ENCODE measurements at regions not wholly inside any gene's neighbourhood (a gene's known extent, or its start where the extent isn't known, plus 50 kb on each side); places are given as distances from the start of the nearest gene placed in this dataset.
"Not testable (repeated sequence)": the region's sequence is repeated elsewhere in the genome, so short reads cannot be mapped to it uniquely, and the experiment has no call there.

DNA sequence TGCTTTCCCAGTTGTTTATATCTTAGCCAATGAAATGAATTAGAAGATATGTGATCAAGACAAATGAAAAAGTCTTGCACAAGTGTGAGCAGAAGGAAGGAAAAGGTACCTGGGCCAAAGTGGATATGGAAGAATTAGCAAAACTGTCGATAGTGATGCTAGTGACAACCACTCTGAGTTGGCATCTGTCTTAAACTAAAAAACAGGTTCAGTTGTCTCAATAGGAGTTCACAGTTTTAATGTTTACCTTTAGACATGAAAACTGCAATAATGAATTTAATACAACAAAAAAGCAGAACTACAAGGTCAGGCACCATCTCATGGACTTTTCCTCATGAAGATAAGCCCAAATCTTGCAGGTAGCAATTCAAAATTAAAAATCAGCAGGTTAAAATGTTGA lies 688.5 kb downstream of the EFNB2 start:
- DNase-seq (ENCODE audit: low spot score): no peak

DNA sequence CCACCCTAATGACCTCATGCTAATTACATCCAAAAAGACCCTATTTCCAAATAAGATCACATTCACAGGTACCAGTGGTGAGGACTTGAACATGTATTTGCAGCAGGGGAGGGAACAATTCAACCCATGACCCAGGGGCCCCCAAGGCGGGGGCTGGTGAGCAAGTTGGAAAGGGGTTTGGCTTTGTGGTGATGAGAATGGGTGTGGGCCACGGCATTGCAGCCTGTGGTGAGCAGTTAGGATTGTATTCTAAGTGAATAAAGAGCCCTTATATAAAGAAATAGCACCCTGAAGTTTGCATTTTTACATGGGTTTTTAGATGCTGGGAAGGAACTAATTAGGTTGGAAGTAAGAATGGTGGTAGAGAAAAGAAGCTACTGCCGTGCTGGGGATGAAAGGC lies 694.2 kb downstream of the EFNB2 start:
- no peak for DNase-seq (ENCODE audit: low spot score)

DNA sequence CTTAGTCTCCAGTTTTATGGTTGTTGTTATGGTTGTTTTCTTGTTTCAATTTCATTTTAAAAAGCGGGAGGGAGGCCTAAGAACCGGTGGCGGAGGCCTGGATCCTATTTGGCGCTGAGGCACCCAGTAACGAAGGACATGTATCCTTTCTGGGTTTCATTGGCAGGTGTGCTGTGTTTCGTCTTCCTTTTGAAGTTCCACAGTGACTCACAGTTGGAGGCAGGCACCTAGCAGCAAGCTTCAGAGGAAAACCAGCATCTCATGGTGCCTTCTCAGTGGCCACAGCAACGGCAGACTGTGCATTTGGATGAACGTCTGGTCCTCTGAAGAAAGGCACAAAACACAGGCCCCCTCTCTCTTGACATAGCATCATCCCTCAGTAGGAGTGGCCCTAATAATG lies 697.2 kb downstream of the EFNB2 start:
- no peak for DNase-seq (ENCODE audit: low spot score)

DNA sequence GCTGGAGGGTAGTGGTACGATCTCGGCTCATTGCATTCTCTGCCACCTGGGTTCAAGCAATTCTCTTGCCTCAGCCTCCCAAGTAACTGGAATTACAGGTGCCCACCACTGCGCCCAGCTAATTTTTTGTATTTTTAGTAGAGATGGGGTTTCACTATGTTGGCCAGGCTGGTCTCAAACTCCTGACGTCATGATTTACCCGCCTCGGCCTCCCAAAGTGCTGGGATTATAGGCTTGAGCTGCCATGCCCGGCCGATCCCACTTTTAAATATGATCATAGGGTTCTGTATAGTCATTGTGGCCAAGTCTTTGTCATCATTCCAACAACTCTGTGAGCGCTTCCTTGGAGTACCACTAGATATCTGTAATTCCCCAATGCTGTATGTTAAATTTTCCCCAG lies 698.2 kb downstream of the EFNB2 start:
- not testable (repeated sequence) for DNase-seq (ENCODE audit: low spot score)

DNA sequence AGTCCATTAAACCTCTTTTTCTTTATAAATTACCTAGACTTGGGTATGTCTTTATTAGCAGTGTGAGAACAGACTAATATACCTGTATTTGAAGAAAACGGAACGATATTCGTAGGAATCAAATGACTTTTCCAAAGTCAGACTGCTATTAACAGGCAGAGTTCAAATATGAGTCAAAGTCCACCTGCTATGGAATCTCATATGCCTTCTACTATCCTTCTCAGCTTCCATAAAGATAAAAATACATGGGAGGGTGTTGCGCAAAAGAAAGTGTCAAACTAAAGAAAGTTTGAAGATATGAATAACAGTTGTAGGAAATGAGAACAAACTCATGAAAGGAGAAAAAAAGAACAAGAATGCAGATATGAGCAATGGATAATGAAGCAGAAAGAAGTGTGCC lies 704.6 kb downstream of the EFNB2 start:
- DNase-seq (ENCODE audit: low spot score): no peak

DNA sequence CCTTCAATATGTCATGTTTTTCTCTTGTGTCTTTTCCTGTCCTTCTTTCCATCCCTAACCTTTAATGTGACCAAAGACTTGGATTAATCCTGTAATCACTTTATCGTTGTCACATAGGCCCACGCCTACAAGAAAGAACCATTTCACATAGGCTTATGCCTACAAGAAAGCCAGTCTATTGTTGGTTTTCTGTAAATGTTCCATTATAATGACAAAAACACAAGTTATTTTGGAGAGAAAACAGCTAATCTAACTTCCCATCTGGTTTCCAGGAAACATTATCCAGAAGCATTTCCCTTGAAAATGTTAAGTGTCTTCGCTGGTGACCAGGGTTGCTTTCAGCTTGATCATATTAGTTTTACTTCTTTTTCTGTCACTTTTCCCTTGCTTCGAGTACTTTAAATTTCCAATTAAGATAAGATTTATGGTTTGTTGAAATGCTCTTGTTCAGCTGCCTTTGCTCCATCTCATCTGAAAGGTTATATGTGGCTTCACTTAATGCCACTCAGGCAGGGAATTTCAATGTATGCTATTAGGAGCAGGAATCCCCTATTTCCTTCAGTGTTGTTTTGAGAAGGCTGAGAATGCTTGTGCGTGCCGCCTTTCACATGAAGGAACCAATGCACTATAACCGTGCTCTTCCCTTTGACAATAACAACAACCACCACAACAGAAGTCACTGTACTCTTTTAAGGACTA lies 708.2 kb downstream of the EFNB2 start:
- DNase-seq (ENCODE audit: low spot score): no peak

DNA sequence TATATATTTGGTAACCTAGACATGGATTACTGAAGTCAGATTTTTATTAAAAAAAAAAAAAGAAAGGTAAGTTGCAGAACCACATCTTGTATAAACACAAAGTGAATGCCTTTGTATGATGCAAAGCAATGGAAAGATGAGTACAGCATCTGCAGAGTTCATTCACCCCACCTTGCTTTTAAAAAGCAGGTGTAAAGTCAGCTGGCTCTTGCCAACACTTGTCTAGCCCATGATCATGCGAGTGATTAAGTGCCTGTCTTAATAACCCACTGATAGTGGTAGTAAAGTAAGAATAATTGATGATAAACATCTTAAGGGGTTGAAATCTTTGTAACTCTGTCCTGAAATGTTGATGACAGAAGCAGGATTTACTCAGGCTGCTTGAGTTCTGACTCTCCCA lies 710.4 kb downstream of the EFNB2 start:
- no peak for DNase-seq (ENCODE audit: low spot score)

DNA sequence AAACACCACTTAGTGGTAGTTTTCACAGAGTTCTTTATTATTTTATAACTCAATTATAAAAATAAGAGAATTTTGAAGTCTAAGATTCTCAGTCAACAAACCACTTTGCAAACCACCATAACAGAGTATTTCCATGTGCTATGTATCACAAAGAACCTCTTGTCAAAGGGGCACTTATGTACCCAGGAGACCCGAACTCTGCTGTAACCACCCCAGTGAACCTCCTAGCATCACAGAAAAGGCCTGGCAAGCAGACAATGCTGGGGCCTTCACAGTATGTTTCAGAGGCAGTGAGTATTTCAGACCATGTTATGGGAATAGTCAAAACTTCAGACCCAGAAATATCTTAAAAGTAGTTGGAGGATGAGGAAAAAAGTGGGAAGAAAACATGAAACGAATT lies 714.1 kb downstream of the EFNB2 start:
- no peak for DNase-seq (ENCODE audit: low spot score)

DNA sequence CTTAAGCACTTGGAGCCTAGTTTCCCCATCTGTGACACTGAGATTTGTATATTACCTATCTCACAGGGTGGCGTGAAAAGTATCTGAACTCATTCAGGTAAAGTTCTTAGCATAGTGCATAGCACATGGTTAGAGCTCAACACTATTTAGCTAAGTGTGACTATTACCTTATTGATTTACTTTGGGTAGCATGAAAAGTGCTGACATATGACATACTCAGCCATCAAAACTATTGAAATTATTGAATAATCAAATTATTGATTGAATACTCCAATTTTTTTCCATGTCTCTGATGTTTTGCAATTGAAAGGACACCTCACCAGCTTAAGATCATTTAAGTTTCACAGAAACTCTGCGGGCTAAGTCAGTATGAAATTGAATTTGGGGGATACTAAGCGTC lies 715.0 kb downstream of the EFNB2 start:
- DNase-seq (ENCODE audit: low spot score): no peak

DNA sequence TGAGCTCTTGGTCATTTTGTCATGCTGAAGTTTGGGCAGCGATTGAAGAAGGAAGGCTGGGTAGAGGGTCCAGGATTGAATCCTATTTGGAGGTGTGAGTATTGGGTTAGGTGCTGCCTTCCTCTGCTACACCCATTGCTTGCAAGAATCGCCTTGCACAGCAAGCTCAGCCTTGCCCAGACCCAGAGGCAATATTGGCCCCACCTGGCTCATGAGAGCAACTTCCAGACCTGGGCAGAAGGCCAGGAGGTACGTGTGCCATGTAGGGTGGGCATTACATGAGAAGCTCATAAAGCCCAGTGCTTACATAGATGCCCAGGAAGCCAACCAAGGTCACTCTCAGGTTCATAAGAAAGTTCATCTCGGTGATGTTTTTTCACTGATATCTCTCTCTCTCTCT lies 718.0 kb downstream of the EFNB2 start:
- DNase-seq (ENCODE audit: low spot score): no peak

DNA sequence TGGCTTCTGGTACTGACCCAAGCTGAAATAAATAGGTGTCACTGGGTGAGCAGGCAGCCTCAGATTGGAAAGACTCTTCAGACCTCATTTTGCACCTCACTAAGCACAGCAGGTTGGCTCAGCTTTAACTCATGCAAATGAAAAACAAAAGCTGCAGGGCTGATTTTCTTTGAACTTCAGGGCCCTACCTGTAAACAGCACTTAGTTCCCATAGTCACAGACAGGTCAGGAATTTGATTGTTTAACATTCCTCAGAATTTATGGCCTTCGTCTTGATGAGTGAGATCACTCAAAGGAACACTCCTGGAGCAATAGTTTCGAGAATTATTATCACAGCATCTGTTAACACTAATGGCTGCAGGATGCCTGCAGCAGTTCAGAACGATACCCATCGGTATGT lies 718.5 kb downstream of the EFNB2 start:
- no peak for DNase-seq (ENCODE audit: low spot score)

DNA sequence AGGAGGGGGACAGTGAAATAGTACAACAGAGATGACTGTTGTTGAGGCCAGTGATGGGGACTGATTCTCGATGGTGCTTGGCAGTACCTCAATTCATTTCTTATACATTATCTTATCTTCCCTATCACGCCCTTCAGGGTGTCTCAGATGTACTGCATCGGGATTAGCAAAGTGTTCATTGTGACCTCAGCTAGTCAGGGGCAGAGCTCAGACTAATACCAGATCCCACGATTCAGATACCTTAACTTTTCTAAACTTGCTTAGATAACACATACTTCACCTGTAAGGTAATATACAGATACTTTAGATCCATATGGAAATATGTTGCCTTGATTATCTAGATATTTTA lies 720.6 kb downstream of the EFNB2 start:
- no peak for DNase-seq (ENCODE audit: low spot score)

DNA sequence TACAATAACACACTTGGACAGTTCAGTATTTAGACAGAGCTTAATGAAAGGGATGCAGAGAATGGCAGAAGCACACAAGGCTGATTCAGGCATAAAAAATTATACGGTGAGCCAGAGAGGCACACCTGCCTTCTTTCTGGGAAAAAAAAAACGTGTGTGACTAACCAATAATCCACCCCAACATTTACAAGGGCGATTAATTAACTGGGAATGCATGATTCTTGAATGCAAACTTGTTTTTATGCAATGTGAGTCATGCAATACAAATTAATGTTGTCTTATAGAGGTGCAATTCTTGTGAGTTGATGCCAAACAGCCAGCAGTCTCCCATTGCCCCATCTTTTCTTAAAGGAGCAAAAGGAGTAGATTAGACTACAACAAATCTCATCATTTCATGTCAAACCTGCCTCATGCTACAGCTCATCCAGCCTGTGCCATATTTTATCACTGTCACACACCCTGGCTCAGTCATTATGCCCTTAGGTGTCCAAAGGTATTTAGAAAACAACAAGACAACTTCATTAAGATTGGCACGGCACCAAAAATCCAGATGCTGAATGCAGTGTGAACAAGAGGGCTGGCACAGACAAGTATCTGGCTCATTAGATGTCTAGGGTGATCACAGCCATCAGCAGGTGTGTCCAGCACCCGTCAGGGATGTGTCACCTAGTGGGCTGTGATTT lies 721.1 kb downstream of the EFNB2 start:
- DNase-seq (ENCODE audit: low spot score): no peak

DNA sequence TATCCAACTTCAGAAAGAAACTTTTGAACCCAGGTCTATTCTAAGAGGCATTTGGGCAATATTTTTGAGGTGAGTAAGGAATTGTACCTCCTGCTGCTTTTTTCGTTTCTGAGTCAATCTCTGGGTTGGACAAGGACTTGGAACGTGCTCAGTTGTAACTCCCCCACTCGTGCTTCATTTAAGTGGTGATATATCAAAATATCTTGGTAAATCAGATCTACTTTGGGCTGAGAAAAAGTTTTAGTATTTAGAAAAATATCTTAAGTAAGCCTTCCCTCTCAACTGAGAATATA lies 728.9 kb downstream of the EFNB2 start:
- DNase-seq (ENCODE audit: low spot score): no peak

DNA sequence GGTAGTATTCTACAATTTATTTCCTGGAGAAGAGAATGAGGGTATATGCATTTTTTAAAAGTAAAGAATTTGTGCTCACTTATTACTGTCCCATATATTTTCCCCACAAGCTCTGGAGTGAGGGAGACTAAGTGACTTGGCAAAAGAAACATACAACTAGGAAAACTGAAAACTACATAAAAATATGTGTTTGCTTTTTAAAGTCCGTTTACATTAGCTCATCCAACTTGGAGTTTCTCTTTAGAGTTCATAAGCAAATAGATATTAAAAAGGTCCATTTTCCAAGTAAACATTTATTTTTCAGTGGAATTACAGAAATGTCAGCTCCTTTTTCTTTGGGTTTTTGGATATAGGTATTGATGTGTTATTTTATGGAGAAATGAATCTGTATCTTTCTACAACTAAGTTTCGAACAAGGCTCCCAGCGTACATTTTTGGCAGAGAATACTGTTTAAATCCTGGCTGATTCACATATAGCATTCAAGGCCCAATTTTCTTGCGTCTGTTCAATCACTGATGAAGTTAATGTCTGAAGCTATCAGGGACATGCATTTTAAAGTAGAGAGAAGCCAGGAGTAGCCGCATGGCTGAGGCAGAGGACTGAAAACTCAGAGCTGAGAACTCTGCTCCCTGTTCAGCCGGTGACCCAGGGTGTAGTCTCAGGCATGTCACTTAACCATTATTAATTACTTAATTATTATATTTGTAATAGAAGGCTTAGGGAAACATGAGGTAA lies 729.4 kb downstream of the EFNB2 start:
- no peak for DNase-seq (ENCODE audit: low spot score)

DNA sequence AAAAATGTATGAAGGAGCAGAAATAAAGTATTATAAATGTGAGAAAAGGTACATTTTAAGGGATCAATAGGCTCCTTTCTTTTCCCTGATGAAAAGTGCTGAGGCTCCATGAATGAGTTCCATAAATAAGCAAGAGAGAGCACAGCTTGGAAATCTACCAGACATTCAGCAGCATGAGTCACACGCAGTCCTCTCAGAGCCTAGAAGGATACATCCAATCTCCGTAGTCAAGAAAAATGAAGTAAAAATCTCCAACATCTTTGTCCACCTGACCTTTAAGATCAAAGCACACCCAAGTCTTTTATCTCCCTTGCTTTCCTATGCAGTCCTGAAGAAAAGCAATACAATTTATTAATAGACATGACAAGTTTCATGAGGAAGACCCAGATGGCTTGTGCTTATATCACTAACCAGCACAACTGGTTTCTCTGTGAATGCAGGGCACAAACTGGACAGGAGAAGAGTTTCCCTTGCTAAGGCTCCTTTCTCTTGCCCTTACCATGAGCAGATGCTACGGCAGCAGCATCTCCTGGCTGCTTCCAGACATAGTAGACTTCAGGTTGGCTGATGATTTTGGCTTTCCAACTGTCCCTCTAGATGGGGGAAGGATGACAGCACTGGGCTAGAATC lies 730.8 kb downstream of the EFNB2 start:
- DNase-seq (ENCODE audit: low spot score): no peak

DNA sequence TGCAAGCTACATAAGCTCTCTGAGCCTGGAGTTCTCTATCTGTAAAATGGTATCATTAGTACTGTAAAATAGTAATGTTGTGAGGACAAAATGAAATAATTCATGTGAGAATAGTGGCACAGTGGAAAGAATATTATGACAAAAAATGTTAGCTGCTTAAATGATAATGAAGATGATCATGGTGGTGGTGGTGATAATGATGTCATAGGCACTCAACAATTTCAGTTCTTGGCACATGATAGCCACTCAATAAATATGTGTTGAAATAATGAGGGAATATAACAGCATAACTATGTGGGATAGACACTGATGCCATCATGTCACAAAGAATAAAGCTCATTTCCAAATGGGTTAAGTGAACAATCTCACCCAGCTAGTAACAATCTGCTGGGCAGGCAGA lies 736.3 kb downstream of the EFNB2 start:
- DNase-seq (ENCODE audit: low spot score): no peak

DNA sequence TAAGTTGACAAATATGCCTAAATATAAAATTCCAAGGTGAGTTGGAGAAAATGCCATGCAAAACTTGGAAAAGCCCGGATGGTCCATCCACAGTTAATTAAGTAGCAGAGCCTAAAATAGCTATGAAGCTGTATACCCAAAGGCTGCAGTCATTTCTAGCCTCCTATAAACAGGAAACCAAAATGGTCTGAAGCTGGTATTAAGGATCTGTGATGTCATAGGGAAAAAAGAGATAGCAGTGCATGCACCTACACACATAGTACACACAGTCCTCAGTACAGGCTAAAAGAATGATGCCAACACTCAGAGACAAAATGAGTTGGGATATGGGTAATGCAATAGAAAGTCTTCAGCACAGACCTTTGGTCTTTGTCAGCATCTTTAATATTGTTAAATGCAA lies 736.9 kb downstream of the EFNB2 start:
- no peak for DNase-seq (ENCODE audit: low spot score)

DNA sequence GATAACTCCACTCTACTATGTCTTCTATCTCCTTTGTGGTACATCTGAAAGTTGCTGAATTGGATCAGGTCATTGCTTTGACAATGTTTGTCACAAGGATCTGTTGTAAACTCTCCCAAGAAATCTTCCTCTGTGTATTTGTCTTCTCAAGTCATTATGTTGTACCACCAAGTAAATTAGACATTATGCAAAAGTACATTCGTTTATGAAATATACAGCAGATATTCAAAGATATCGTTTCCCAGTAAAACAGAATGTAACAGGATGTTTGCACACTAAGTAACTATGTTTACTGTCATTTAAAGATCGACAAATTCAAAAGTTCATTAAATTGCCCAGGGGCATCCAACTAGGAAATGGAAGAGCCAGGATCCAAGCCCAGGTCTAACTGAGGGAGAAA lies 739.4 kb downstream of the EFNB2 start:
- no peak for DNase-seq (ENCODE audit: low spot score)

DNA sequence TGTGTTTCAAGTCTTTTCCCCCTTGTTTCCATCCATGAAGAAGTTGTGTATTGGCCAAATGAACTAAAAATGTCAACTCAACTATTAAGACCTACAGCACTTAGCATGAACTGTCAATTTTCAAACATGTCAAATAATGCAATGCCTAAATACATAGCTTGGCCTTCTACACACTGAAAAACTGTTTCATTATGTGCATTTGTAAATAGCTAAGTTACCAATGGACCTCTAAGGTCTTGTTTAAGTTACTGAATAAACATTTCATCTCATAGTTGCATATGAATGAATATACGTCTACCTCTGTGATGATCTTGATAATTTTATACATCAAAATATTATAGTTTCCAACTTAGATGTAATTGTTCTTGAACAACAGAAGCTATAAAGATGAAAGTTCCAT lies 744.5 kb downstream of the EFNB2 start:
- no peak for DNase-seq (ENCODE audit: low spot score)

DNA sequence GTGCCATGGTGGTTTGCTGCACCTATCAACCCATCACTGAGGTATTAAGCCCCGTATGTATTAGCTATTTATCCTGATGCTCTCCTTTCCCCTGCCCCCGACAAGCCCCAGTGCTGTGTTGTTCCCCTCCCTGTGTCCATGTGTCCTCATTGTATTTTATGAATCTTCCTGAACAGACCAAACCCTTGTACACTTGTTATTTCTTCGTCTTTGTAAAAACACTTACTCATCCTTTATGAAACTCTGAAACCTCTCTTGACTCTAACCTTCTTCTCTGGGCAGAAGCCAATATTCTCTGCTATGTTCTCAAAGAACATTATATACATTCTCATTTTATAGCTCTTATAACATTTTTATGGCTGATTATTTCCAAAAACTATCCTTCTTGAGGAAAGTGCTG lies 746.9 kb downstream of the EFNB2 start:
- DNase-seq (ENCODE audit: low spot score): no peak

DNA sequence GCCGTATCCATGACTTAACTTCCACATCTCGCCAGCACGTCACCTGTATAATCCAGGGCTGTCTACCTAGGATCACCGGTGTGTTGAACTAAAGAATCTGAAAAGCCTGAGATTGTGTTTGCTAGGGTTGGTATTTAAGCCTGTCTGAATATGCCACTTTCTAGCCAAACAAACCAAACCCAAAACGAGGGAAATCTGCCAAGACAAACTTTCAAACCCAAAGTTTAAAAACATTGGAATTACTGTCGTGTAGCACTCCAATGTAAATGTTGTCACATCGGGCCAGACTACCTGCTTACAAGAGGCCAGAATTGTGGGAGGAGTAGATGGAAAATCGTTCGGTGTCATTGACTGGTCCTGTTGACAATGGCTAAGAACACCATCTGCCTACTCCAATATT lies 747.8 kb downstream of the EFNB2 start:
- DNase-seq (ENCODE audit: low spot score): no peak

DNA sequence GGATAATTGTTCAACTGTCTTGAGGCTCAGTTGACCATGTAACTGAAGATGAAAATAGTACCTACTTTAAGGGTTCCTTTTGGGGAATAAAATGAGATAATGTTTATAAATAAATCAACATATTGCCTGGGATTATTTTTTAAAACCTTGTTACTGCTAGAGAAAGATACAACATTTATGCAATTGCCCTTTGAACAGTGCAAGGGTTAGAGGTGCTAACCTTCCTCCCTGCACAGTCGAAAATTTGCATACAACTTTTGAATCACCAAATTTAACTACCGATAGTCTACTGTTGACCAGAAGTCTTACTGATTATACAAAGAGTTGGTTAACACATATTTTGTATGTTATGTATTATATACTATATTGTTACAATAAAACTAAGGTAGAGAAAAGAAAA lies 750.0 kb downstream of the EFNB2 start:
- no peak for DNase-seq (ENCODE audit: low spot score)
